GM18909 (cell line): ENCODE measurements at regions not wholly inside any gene's neighbourhood (a gene's known extent, or its start where the extent isn't known, plus 50 kb on each side); places are given as distances from the start of the nearest gene placed in this dataset.
A peak's percentile ranks its signal among the peaks of the same experiment; 100 is the strongest.
"Not testable (repeated sequence)": the region's sequence is repeated elsewhere in the genome, so short reads cannot be mapped to it uniquely, and the experiment has no call there.

Source experiments
- ATAC-seq: cut with Tn5 transposase; IDR thresholded peaks from one replicate; pipeline ENCODE4 v1.9.1; 2021; ENCODE audit warnings: mild to moderate bottlenecking; ENCODE audit not compliant: unreplicated experiment, poor library complexity

GRCh38 chr3:11739706-11740105 lies 96.0 kb upstream of the VGLL4 start:
- ATAC-seq: no peak

GRCh38 chr3:11739123-11739522 lies 95.4 kb upstream of the VGLL4 start:
- ATAC-seq: no peak

DNA sequence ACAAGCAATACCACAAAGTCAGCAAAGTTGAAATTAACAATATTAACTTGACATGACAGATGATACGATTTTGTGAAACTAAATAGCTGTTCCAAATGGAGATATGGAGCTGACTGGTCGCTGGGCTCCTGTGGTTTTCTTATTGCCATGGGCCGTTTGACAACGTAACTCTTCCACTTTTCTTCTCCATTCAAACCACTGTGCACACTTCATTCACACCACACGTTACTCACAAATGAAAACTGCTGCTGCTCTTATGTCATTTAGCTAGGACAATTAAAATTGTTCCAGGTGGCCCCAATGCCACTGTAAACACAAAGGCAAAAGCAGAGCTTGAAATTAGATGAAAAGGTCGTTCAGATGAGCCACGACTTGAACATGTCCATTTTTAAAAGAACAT lies 94.0 kb upstream of the VGLL4 start:
- no peak for ATAC-seq

- ATAC-seq: no peak
These were observed 92.6 kb upstream of the VGLL4 start for GRCh38 chr3:11736136-11736833.

DNA sequence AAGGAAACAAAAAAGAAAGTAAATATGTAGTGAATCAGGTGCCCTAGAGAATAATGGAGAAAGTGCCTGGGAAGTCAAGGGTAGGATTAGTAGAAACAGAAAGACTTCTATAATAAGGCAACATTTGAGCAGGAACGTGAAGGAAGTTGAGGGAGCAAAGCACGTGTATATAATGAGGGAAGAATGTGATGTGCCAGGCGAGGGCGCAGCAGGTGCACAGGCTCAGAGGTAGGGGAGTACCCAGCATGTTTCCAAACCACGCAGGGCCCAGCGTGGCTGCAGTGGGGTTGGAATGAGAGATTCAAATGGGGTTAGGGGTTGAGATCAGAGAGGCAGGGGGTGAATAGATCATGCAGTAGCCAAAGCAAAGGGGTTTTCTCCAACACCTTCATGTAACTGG lies 91.9 kb upstream of the VGLL4 start:
- no peak for ATAC-seq

GRCh38 chr3:11735111-11735510 lies 91.4 kb upstream of the VGLL4 start:
- ATAC-seq: not testable (repeated sequence)

DNA sequence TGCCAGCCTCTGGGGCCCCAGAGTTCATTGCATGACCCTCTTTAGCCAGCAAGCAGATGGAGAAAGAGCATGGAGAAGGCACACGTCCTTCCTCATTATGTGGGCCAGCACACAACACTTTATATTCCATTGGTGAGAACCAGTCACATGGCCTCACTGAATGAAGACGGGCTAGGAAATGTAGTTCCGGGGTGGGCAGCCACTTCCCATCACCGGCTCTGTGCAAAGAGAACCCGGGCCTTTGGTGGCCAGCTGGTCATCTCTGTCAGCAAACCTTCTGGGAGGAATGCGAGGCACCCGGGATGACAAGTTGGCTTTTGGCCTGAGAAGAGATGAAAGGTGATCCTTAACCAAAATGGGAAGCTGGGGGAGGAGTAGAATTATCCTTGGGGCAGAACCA lies 90.2 kb upstream of the VGLL4 start:
- no peak for ATAC-seq

DNA sequence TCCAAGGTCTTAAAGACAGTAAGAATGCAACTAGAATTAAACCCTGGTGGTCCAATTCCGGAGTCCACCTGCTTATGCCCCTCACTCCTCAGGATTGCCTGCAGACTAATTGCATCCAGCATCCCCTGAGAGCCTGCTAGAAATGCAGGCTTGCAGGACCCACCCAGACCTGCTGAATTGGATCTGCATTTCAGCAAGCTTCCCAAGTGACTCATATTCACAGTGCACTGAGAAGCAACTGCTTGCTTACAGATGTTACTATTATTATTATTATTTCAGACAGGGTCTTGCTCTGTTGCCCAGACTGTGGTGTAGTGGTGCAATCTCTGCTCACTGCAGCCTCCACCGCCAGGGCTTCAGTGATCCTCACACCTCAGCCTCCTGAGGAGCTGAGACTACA lies 83.5 kb upstream of the VGLL4 start:
- ATAC-seq: no peak

GRCh38 chr3:11726146-11726545 lies 82.4 kb upstream of the VGLL4 start:
- ATAC-seq: no peak

- ATAC-seq: not testable (repeated sequence)
These were observed 81.6 kb upstream of the VGLL4 start for GRCh38 chr3:11725340-11725641.

DNA sequence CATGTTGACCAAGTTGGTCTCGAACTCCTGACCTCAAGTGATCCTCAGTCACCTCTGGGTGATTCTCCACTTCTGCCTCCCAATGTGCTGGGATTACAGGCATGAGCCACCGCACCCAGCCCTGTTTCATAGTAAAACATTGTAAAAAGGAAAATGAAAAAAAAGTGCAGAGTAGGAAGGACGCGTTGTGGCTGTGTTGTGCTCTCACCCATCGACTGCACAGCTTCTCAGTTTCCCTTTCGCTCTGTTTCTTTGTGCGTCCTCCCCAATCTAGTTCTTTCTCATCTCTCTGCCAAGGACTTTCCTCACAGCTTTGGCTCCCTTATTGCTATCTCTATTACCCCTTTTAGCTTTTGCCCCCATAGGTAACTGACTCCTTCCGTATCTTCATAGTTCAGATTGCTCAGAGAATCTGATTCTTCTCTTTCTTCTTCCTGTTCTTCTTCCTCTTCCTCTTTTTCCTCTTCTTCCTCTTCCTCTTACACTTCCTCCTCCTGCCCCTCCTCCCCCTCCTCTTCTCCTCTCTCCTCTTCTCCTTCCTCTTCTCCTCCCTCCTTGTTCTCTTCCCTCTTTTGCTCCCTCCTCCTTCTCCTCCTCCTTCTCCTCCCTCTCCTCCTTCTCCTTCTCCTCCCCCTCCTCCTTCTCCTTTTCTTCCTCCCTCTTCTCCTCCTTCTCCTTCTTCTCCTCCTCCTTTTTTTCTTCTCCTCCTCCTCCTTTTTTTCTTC lies 81.1 kb upstream of the VGLL4 start:
- ATAC-seq: peak; percentile 52

DNA sequence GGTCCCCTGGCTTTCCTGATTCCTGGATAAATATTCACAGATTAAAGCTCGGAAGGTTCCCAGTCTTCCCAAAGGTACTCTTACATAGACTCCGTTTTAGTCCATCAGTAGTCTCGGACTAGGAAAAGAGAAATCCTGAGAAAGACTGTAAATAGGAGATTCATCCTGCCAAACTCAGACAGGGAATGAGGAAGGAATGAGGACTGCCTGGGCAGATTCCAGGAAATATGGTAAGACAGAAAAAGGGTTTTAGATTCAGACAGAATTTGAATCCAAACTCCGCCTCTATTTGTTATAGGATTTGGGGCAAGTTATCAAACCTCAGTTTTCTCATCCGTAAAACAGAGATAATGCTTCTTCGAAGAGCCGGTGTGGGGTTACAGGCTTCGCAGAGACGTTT lies 77.8 kb upstream of the VGLL4 start:
- ATAC-seq: no peak

DNA sequence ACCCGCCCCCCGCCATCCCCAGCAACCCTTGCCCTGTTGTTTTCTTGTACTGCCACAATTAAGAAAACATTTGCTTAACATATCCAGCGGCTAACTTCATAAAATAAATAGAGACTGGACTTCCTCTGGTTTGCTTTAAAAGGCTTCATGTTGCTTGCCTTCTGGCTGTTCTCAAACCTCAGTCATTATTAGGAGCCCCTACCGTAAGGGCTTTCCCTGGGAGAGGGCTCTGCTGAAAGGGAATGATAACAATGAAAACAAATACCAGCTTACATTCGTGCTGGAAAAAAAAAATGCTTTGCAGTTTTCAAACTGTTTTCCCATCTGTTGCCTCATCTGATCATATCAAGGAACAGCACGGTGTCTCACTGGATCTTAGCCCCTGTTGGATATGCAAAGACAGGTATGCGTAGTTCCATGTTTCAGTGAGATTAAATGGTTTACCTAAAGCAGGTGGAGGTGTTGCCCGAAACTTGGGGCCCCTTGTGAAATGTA lies 77.2 kb upstream of the VGLL4 start:
- ATAC-seq: no peak

GRCh38 chr3:11720304-11720898 lies 76.7 kb upstream of the VGLL4 start:
- ATAC-seq: peak; percentile 27

DNA sequence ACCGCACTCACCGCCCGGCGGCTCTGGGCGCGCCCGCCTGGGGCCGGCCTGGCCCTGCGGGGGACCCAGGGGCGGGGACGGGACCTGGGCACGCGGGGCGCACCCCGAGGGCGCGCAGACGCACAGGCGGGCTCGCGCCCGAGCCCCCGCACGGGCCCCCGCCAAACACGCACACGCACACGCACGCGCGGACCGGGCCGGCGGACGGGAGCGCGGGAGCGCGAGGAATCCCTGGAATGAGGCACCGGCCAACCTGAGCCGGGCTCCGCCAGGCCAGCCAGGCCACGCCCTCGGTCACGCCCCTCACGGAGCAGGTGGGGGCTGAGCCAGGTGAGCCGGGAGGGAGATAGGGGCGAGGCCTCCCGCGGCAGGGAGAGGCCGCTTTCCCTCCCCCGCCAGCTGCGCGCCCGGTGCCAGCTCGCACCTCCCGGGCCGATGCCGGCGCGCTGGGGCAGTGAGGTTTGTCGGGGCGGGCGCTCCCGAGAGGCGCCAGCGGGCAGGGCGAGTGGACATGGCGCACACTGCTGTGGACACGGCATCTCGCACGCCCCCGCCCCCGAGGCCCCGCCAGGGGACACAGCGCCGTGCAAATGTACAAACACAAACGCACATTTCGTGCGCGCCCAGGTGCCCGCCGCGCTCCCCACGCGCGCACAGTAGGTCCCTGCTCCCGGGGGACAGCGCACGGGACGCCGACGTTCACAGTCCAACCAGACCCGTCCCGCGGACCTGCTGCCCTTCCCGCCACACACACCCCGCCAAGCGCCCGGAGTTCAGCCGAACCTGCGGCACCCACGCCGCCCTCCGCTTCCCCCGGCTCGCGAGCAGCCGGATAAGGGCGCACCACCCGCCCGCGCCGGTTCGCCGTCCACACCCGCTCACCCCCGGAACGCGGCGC lies 75.9 kb upstream of the VGLL4 start:
- ATAC-seq: peak; percentile 74

GRCh38 chr3:11718637-11719405 lies 75.1 kb upstream of the VGLL4 start:
- peak; percentile 26 for ATAC-seq

- ATAC-seq: peak; percentile 17
These were observed 74.3 kb upstream of the VGLL4 start for GRCh38 chr3:11717768-11718636.

GRCh38 chr3:11717301-11717700 lies 73.6 kb upstream of the VGLL4 start:
- no peak for ATAC-seq
